ENCODE measurements at regions not wholly inside any gene's neighbourhood (a gene's known extent, or its start where the extent isn't known, plus 50 kb on each side); places are given as distances from the start of the nearest gene placed in this dataset.

DNA sequence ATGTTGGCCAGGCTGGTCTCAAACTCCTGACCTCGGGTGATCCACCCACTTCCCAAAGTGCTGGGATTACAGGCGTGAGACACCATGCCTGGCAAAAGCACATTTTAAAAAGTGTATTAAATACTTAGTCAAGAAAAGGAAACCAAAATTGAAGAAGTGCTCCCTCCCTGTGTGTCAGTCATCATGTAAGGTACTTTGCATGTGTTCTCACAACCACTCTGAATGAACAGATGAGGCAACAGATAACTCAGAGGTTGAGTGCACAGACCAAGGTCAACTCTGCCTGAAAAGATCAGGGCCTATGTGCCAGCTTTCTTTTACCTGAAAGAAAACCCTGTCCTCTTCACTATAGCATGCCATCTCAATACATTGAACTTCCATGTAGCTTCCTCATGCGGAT is 289.7 kb downstream of the MRPS30 start:
- TF ChIP-seq, protein P1, sequence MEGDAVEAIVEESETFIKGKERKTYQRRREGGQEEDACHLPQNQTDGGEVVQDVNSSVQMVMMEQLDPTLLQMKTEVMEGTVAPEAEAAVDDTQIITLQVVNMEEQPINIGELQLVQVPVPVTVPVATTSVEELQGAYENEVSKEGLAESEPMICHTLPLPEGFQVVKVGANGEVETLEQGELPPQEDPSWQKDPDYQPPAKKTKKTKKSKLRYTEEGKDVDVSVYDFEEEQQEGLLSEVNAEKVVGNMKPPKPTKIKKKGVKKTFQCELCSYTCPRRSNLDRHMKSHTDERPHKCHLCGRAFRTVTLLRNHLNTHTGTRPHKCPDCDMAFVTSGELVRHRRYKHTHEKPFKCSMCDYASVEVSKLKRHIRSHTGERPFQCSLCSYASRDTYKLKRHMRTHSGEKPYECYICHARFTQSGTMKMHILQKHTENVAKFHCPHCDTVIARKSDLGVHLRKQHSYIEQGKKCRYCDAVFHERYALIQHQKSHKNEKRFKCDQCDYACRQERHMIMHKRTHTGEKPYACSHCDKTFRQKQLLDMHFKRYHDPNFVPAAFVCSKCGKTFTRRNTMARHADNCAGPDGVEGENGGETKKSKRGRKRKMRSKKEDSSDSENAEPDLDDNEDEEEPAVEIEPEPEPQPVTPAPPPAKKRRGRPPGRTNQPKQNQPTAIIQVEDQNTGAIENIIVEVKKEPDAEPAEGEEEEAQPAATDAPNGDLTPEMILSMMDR (IDR thresholded peaks at IDR 0.05): no peak
- no peak for TF ChIP-seq CBFB (CRISPR knock-in tag; IDR thresholded peaks at IDR 0.05; ENCODE audit: low read depth)
- TF ChIP-seq, protein P2, sequence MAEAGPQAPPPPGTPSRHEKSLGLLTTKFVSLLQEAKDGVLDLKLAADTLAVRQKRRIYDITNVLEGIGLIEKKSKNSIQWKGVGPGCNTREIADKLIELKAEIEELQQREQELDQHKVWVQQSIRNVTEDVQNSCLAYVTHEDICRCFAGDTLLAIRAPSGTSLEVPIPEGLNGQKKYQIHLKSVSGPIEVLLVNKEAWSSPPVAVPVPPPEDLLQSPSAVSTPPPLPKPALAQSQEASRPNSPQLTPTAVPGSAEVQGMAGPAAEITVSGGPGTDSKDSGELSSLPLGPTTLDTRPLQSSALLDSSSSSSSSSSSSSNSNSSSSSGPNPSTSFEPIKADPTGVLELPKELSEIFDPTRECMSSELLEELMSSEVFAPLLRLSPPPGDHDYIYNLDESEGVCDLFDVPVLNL (CRISPR knock-in tag; IDR thresholded peaks at IDR 0.05; ENCODE audit: borderline replicate concordance, low read depth): no peak

All from WTC11 (cell line).